ENCODE measurements at regions not wholly inside any gene's neighbourhood (a gene's known extent, or its start where the extent isn't known, plus 50 kb on each side); places are given as distances from the start of the nearest gene placed in this dataset.

GRCh38 chr22:22064580-22064979 is 82.0 kb upstream of the TOP3B start:
- DNase-seq (ENCODE audit: low read depth, low spot score) (no peak), FAIRE-seq (no peak)
- H3K27ac ChIP-seq (ENCODE audit: insufficient read depth, low read depth, low read length) = no peak overlapping the region
- H3K9ac ChIP-seq (replicated peaks; ENCODE audit: extremely low read depth, insufficient read depth, low read length) = no peak overlapping the region
- H3K9me3 ChIP-seq (replicated peaks; ENCODE audit: control insufficient read depth, insufficient read depth, low read length) = no peaks in the 10 kb centered on the region
- intact Hi-C loops (cut with micrococcal nuclease) (no loop called here), dilution Hi-C loops (cut with MboI; ENCODE audit: extremely low pct_ligation_motif_present, low sequenced_read_pairs) (no loop called here)
- no peaks in the 10 kb centered on the region for H3K36me3 ChIP-seq (ENCODE audit: control insufficient read depth in 2 of 2, extremely low read depth in 1 of 2, insufficient read depth in 2 of 2, low read length in 2 of 2)
- H3K4me1 ChIP-seq (ENCODE audit: control insufficient read depth, extremely low read depth, insufficient read depth, low read length) = no peaks in the 10 kb centered on the region
- H3K27me3 ChIP-seq (ENCODE audit: control insufficient read depth in 2 of 2, insufficient read depth in 2 of 2, low read length in 2 of 2) = peaks cover 3 to 12% of the 10 kb centered on the region in 2 experiments
- no peak for TF ChIP-seq JUN (IDR thresholded peaks at IDR 0.05; ENCODE audit: borderline replicate concordance, insufficient read depth, insufficient read length, low read depth)
- ChIA-PET POLR2A (no interaction called here), CTCF (no interaction called here)
- H3K4me3 ChIP-seq (replicated peaks in 1 of 3; ENCODE audit: insufficient read depth in 1 of 3, low read depth in 1 of 3, low read length in 3 of 3) = no peak overlapping the region
- no TSS peak for BruUV-seq (replicated peaks)
- no peak overlapping the region for H3K4me2 ChIP-seq (ENCODE audit: insufficient read depth, low read length)
- H3K79me2 ChIP-seq (ENCODE audit: control insufficient read depth, insufficient read depth, low read length) = no peaks in the 10 kb centered on the region
- no peaks in the 10 kb centered on the region for H4K20me1 ChIP-seq (replicated peaks; ENCODE audit: control insufficient read depth, extremely low read depth, insufficient read depth, low read length)
- no peak overlapping the region for H2AFZ ChIP-seq (ENCODE audit: low read depth, low read length)
- no peaks in the 10 kb centered on the region for H3K9me1 ChIP-seq (replicated peaks; ENCODE audit: control insufficient read depth, extremely low read depth, insufficient read depth, low read length)

GRCh38 chr22:22062306-22062793 is 79.8 kb upstream of the TOP3B start:
- dilution Hi-C loops (cut with MboI; ENCODE audit: extremely low pct_ligation_motif_present, low sequenced_read_pairs) (no loop called here), intact Hi-C loops (cut with micrococcal nuclease) (no loop called here)
- peaks cover 19 to 20% of the 10 kb centered on the region in 2 experiments for H3K27me3 ChIP-seq (ENCODE audit: control insufficient read depth in 2 of 2, insufficient read depth in 2 of 2, low read length in 2 of 2)
- H3K36me3 ChIP-seq (ENCODE audit: control insufficient read depth in 2 of 2, extremely low read depth in 1 of 2, insufficient read depth in 2 of 2, low read length in 2 of 2) = no peaks in the 10 kb centered on the region
- no peak for TF ChIP-seq MAX (IDR thresholded peaks at IDR 0.05; ENCODE audit: insufficient read depth, insufficient read length)
- TF ChIP-seq MYC (IDR thresholded peaks at IDR 0.05; ENCODE audit: low read depth, low read length) = no peak
- no peak for TF ChIP-seq GATA2 (IDR thresholded peaks at IDR 0.05; ENCODE audit: insufficient read depth, insufficient read length, low read depth, low read length)
- TF ChIP-seq EZH2 (IDR thresholded peaks at IDR 0.05; ENCODE audit: borderline replicate concordance, low read depth, low read length, severe bottlenecking) = no peak
- TF ChIP-seq FOS (IDR thresholded peaks at IDR 0.05; ENCODE audit: borderline replicate concordance, insufficient read depth, low read length) = no peak
- TF ChIP-seq JUN (IDR thresholded peaks at IDR 0.05; ENCODE audit: borderline replicate concordance, insufficient read depth, insufficient read length, low read depth) = no peak
- TF ChIP-seq CTCF (IDR thresholded peaks at IDR 0.05; ENCODE audit: extremely low read depth in 1 of 2, insufficient read depth in 1 of 2, low read depth in 1 of 2, low read length in 2 of 2) = no peak
- TF ChIP-seq POLR2AphosphoS5 (IDR thresholded peaks at IDR 0.05; ENCODE audit: insufficient read depth, low read depth, low read length) = no peak
- TF ChIP-seq POLR2A (IDR thresholded peaks at IDR 0.05; ENCODE audit: low read depth, low read length) = no peak
- no peak overlapping the region for H3K9ac ChIP-seq (replicated peaks; ENCODE audit: extremely low read depth, insufficient read depth, low read length)
- no peaks in the 10 kb centered on the region for H3K4me1 ChIP-seq (ENCODE audit: control insufficient read depth, extremely low read depth, insufficient read depth, low read length)
- FAIRE-seq (no peak), DNase-seq (ENCODE audit: low read depth, low spot score) (no peak)
- H3K79me2 ChIP-seq (ENCODE audit: control insufficient read depth, insufficient read depth, low read length) = no peaks in the 10 kb centered on the region
- no peak overlapping the region for H3K27ac ChIP-seq (ENCODE audit: insufficient read depth, low read depth, low read length)
- POLR2A ChIA-PET = no interaction called here
- BruUV-seq (replicated peaks) = no TSS peak
- H4K20me1 ChIP-seq (replicated peaks; ENCODE audit: control insufficient read depth, extremely low read depth, insufficient read depth, low read length) = no peaks in the 10 kb centered on the region
- CTCF ChIA-PET = interaction anchor here (1.1 to 2.9 kb wide), 5 partner anchors 14 to 349 kb away, joined by 3 to 14 read pairs (median 7); partner anchors contain the start of gene TOP3B
- no peak overlapping the region for H2AFZ ChIP-seq (ENCODE audit: low read depth, low read length)
- H3K9me1 ChIP-seq (replicated peaks; ENCODE audit: control insufficient read depth, extremely low read depth, insufficient read depth, low read length) = no peaks in the 10 kb centered on the region
- no peak overlapping the region for H3K4me3 ChIP-seq (replicated peaks in 1 of 3; ENCODE audit: insufficient read depth in 1 of 3, low read depth in 1 of 3, low read length in 3 of 3)
- H3K9me3 ChIP-seq (replicated peaks; ENCODE audit: control insufficient read depth, insufficient read depth, low read length) = no peaks in the 10 kb centered on the region
- no peak overlapping the region for H3K4me2 ChIP-seq (ENCODE audit: insufficient read depth, low read length)

Measured in endothelial cell of umbilical vein (primary cell).